ENCODE measurements at regions not wholly inside any gene's neighbourhood (a gene's known extent, or its start where the extent isn't known, plus 50 kb on each side); places are given as distances from the start of the nearest gene placed in this dataset.
"Not testable (repeated sequence)": the region's sequence is repeated elsewhere in the genome, so short reads cannot be mapped to it uniquely, and the experiment has no call there.

GRCh38 chr4:129254126-129254525, 158.2 kb downstream of the C4orf33 start:
- no peak for DNase-seq (ENCODE audit: low read depth)

GRCh38 chr4:129254526-129254925, 158.6 kb downstream of the C4orf33 start:
- DNase-seq (ENCODE audit: low read depth): no peak

GRCh38 chr4:129261584-129261983, 165.6 kb downstream of the C4orf33 start:
- no peak for DNase-seq (ENCODE audit: low read depth)

- no peak for DNase-seq (ENCODE audit: low read depth)
Measured at GRCh38 chr4:129264008-129264657, 168.2 kb downstream of the C4orf33 start.

- DNase-seq (ENCODE audit: low read depth): no peak
Measured at GRCh38 chr4:129278868-129279267, 182.9 kb downstream of the C4orf33 start.

- no peak for DNase-seq (ENCODE audit: low read depth)
Measured at GRCh38 chr4:129282293-129282692, 186.3 kb downstream of the C4orf33 start.

- DNase-seq (ENCODE audit: low read depth): not testable (repeated sequence)
Measured at GRCh38 chr4:129292194-129292593, 196.2 kb downstream of the C4orf33 start.

GRCh38 chr4:129314781-129315180, 218.8 kb downstream of the C4orf33 start:
- DNase-seq (ENCODE audit: low read depth): no peak

GRCh38 chr4:129322920-129323319, 227.0 kb downstream of the C4orf33 start:
- DNase-seq (ENCODE audit: low read depth): no peak

- DNase-seq (ENCODE audit: low read depth): no peak
Measured at GRCh38 chr4:129323658-129324057, 227.7 kb downstream of the C4orf33 start.

GRCh38 chr4:129326571-129327460, 230.9 kb downstream of the C4orf33 start:
- DNase-seq (ENCODE audit: low read depth): no peak

GRCh38 chr4:129327637-129328036, 231.7 kb downstream of the C4orf33 start:
- no peak for DNase-seq (ENCODE audit: low read depth)

GRCh38 chr4:129328162-129328561, 232.2 kb downstream of the C4orf33 start:
- DNase-seq (ENCODE audit: low read depth): no peak

GRCh38 chr4:129334136-129334535, 238.2 kb downstream of the C4orf33 start:
- DNase-seq (ENCODE audit: low read depth): no peak

- DNase-seq (ENCODE audit: low read depth): no peak
Measured at GRCh38 chr4:129335276-129335675, 239.3 kb downstream of the C4orf33 start.

GRCh38 chr4:129335818-129336217, 239.9 kb downstream of the C4orf33 start:
- DNase-seq (ENCODE audit: low read depth): no peak

GRCh38 chr4:129336457-129337227, 240.7 kb downstream of the C4orf33 start:
- DNase-seq (ENCODE audit: low read depth): no peak

GRCh38 chr4:129337228-129337620, 241.3 kb downstream of the C4orf33 start:
- no peak for DNase-seq (ENCODE audit: low read depth)

- no peak for DNase-seq (ENCODE audit: low read depth)
Measured at GRCh38 chr4:129342819-129343408, 247.0 kb downstream of the C4orf33 start.

GRCh38 chr4:129344058-129344457, 248.1 kb downstream of the C4orf33 start:
- DNase-seq (ENCODE audit: low read depth): no peak

GRCh38 chr4:129345609-129346008, 249.7 kb downstream of the C4orf33 start:
- DNase-seq (ENCODE audit: low read depth): no peak

- DNase-seq (ENCODE audit: low read depth): no peak
Measured at GRCh38 chr4:129346036-129346435, 250.1 kb downstream of the C4orf33 start.

Measured in stimulated activated CD8-positive, alpha-beta memory T cell treated with anti-CD3 and anti-CD28 coated beads, Interleukin-15, amount 100 ng/mL, for 1 hour (primary cell).